ENCODE measurements at regions not wholly inside any gene's neighbourhood (a gene's known extent, or its start where the extent isn't known, plus 50 kb on each side); places are given as distances from the start of the nearest gene placed in this dataset.

DNA sequence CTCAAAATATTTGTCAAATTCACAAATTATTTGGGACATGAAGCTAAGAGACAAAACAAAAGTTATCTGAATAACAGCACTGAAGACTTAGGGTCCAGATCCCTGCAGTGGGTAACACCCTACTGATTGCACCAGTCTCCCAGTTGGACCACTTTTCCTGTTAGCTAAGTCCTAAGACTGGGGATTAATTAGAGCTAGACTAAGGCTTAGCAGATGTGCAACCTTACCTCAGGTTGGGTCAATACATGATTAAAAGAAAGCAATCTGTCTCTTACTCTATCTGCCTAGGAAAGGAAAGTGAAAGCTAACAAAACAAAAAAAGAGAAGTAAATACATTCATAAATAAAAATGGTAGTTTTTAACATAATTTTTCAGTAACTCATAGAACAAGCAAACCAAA lies 737.2 kb upstream of the CHRM3 start:
- H3K4me2 ChIP-seq (ENCODE audit: low read depth, low read length): peak overlapping the region; percentile 62
- no peaks in the 10 kb centered on the region for H3K36me3 ChIP-seq (replicated peaks; ENCODE audit: insufficient read depth, low read length)
- no peaks in the 10 kb centered on the region for H4K20me1 ChIP-seq (ENCODE audit: insufficient read depth, low read length)
- peak; percentile 50 for DNase-seq
- H3K4me3 ChIP-seq (ENCODE audit: low read length): no peak overlapping the region
- no peaks in the 10 kb centered on the region for H3K9me2 ChIP-seq (replicated peaks; ENCODE audit: insufficient read depth, low read length)
- no peaks in the 10 kb centered on the region for H3K9me3 ChIP-seq (replicated peaks; ENCODE audit: insufficient read depth, low read length)
- H3K79me2 ChIP-seq (ENCODE audit: low read length): no peaks in the 10 kb centered on the region
- H3K27ac ChIP-seq (ENCODE audit: low read length): no peak overlapping the region
- H2AFZ ChIP-seq (ENCODE audit: low read length): peak overlapping the region; percentile 54
- peaks cover 12% of the 10 kb centered on the region for H3F3A ChIP-seq (ENCODE audit: insufficient read depth, low read length)
- no peaks in the 10 kb centered on the region for H3K27me3 ChIP-seq (replicated peaks; ENCODE audit: insufficient read depth, low read length)
- H3K4me1 ChIP-seq (ENCODE audit: low read length): peaks cover 24% of the 10 kb centered on the region
- TF ChIP-seq, protein P1, sequence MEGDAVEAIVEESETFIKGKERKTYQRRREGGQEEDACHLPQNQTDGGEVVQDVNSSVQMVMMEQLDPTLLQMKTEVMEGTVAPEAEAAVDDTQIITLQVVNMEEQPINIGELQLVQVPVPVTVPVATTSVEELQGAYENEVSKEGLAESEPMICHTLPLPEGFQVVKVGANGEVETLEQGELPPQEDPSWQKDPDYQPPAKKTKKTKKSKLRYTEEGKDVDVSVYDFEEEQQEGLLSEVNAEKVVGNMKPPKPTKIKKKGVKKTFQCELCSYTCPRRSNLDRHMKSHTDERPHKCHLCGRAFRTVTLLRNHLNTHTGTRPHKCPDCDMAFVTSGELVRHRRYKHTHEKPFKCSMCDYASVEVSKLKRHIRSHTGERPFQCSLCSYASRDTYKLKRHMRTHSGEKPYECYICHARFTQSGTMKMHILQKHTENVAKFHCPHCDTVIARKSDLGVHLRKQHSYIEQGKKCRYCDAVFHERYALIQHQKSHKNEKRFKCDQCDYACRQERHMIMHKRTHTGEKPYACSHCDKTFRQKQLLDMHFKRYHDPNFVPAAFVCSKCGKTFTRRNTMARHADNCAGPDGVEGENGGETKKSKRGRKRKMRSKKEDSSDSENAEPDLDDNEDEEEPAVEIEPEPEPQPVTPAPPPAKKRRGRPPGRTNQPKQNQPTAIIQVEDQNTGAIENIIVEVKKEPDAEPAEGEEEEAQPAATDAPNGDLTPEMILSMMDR (IDR thresholded peaks at IDR 0.05; ENCODE audit: low read length): no peak
- TF ChIP-seq EZH2phosphoT487 (IDR thresholded peaks at IDR 0.05; ENCODE audit: low read length) (no peak), EZH2 (optimal IDR thresholded peaks at IDR 0.05; ENCODE audit: low read depth, low read length) (no peak)
- H3K9ac ChIP-seq (ENCODE audit: low read length): no peak overlapping the region

DNA sequence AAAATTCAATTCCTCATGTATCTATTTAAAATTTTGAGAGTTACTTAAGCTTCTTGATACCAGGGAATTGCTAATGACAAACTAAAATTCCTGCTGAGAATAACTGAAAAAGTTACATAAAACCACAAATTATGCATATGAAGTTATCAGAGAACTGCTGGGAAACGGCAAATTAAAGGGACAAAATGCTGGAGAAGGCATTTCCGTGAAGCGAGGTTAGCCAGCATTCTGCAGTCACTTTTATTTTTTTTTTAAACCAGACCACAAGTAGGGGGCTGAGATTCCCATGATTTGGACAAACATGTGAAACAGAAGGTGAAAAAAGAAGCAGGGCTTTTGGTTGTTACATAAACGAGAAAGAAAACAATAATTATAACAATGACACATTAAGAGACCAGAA lies 737.6 kb upstream of the CHRM3 start:
- Histone ChIP-seq H3K9me3 (replicated peaks; ENCODE audit: insufficient read depth, low read length) (no peaks in the 10 kb centered on the region), H4K20me1 (ENCODE audit: insufficient read depth, low read length) (no peaks in the 10 kb centered on the region), H2AFZ (ENCODE audit: low read length) (peak overlapping the region; percentile 54; the same call in 1 of the 2 replicates), H3K79me2 (ENCODE audit: low read length) (no peaks in the 10 kb centered on the region), H3K9me2 (replicated peaks; ENCODE audit: insufficient read depth, low read length) (no peaks in the 10 kb centered on the region), H3K27me3 (replicated peaks; ENCODE audit: insufficient read depth, low read length) (no peaks in the 10 kb centered on the region), H3K27ac (ENCODE audit: low read length) (no peak overlapping the region), H3K4me1 (ENCODE audit: low read length) (peaks cover 20% of the 10 kb centered on the region), H3K36me3 (replicated peaks; ENCODE audit: insufficient read depth, low read length) (no peaks in the 10 kb centered on the region), H3K4me3 (ENCODE audit: low read length) (no peak overlapping the region), H3K4me2 (ENCODE audit: low read depth, low read length) (peak overlapping the region; percentile 62; the same call in 1 of the 2 replicates), H3F3A (ENCODE audit: insufficient read depth, low read length) (peaks cover 7% of the 10 kb centered on the region), H3K9ac (ENCODE audit: low read length) (no peak overlapping the region)
- no peak for DNase-seq
- TF ChIP-seq EZH2 (optimal IDR thresholded peaks at IDR 0.05; ENCODE audit: low read depth, low read length) (no peak), EZH2phosphoT487 (IDR thresholded peaks at IDR 0.05; ENCODE audit: low read length) (no peak)
- TF ChIP-seq, protein P1 (IDR thresholded peaks at IDR 0.05; ENCODE audit: low read length): no peak

DNA sequence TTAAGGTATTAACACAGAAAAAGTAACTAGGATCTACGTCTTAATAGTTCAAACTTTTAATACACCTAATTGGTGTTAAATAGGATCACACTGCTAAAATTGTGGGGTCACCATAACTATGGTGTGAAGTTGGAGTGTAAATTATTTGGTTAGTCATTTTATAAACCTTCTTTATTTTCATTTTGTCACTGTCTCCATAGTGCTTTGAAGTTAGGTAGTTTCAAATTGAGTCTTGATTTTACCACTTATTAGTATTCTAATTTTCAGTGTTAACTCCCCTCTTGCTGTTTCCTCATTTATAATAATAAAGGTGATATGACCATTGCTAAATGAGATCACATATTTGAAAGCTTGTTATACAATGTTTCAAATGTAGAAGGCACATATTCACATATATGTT lies 738.1 kb upstream of the CHRM3 start:
- Histone ChIP-seq H3K27me3 (replicated peaks; ENCODE audit: insufficient read depth, low read length) (no peaks in the 10 kb centered on the region), H3K79me2 (ENCODE audit: low read length) (no peaks in the 10 kb centered on the region), H3K9me3 (replicated peaks; ENCODE audit: insufficient read depth, low read length) (no peaks in the 10 kb centered on the region), H3F3A (ENCODE audit: insufficient read depth, low read length) (peaks cover 4% of the 10 kb centered on the region), H2AFZ (ENCODE audit: low read length) (no peak overlapping the region), H3K9ac (ENCODE audit: low read length) (no peak overlapping the region), H3K4me2 (ENCODE audit: low read depth, low read length) (no peak overlapping the region), H3K27ac (ENCODE audit: low read length) (no peak overlapping the region), H3K4me3 (ENCODE audit: low read length) (no peak overlapping the region), H3K36me3 (replicated peaks; ENCODE audit: insufficient read depth, low read length) (no peaks in the 10 kb centered on the region), H3K4me1 (ENCODE audit: low read length) (peaks cover 15% of the 10 kb centered on the region), H4K20me1 (ENCODE audit: insufficient read depth, low read length) (no peaks in the 10 kb centered on the region), H3K9me2 (replicated peaks; ENCODE audit: insufficient read depth, low read length) (no peaks in the 10 kb centered on the region)
- TF ChIP-seq, protein P1 (IDR thresholded peaks at IDR 0.05; ENCODE audit: low read length): no peak
- TF ChIP-seq EZH2 (optimal IDR thresholded peaks at IDR 0.05; ENCODE audit: low read depth, low read length) (no peak), EZH2phosphoT487 (IDR thresholded peaks at IDR 0.05; ENCODE audit: low read length) (no peak)
- DNase-seq: no peak

Data from MM.1S (cell line).